ENCODE measurements at regions not wholly inside any gene's neighbourhood (a gene's known extent, or its start where the extent isn't known, plus 50 kb on each side); places are given as distances from the start of the nearest gene placed in this dataset.

- no peak for DNase-seq
Observed at GRCh38 chr10:105969884-105970377, 1194.6 kb downstream of the SORCS1 start.

- no peak for DNase-seq
Observed at GRCh38 chr10:105968666-105969065, 1195.8 kb downstream of the SORCS1 start.

- DNase-seq = no peak
Observed at GRCh38 chr10:105967256-105967655, 1197.2 kb downstream of the SORCS1 start.

GRCh38 chr10:105965141-105965540 is 1199.4 kb downstream of the SORCS1 start:
- DNase-seq = no peak

GRCh38 chr10:105964009-105964408 is 1200.5 kb downstream of the SORCS1 start:
- DNase-seq = no peak

- no peak for DNase-seq
Observed at GRCh38 chr10:105963334-105963884, 1201.1 kb downstream of the SORCS1 start.

- no peak for DNase-seq
Observed at GRCh38 chr10:105956550-105956949, 1208.0 kb downstream of the SORCS1 start.

- DNase-seq = no peak
Observed at GRCh38 chr10:105953861-105954260, 1210.6 kb downstream of the SORCS1 start.

- DNase-seq = no peak
Observed at GRCh38 chr10:105953056-105953455, 1211.5 kb downstream of the SORCS1 start.

GRCh38 chr10:105952153-105952552 is 1212.4 kb downstream of the SORCS1 start:
- no peak for DNase-seq

GRCh38 chr10:105950410-105950809 is 1214.1 kb downstream of the SORCS1 start:
- DNase-seq = no peak

GRCh38 chr10:105949721-105950120 is 1214.8 kb downstream of the SORCS1 start:
- no peak for DNase-seq

- DNase-seq = no peak
Observed at GRCh38 chr10:105925045-105925785, 1239.3 kb downstream of the SORCS1 start.

GRCh38 chr10:105921348-105921747 is 1243.2 kb downstream of the SORCS1 start:
- DNase-seq = no peak

- no peak for DNase-seq
Observed at GRCh38 chr10:105914432-105914831, 1250.1 kb downstream of the SORCS1 start.

GRCh38 chr10:105908701-105909100 is 1255.8 kb downstream of the SORCS1 start:
- no peak for DNase-seq

- DNase-seq = no peak
Observed at GRCh38 chr10:105885495-105885894, 1244.4 kb downstream of the SORCS3 start.

- DNase-seq = no peak
Observed at GRCh38 chr10:105879401-105879800, 1238.3 kb downstream of the SORCS3 start.

- no peak for DNase-seq
Observed at GRCh38 chr10:105875050-105875449, 1234.0 kb downstream of the SORCS3 start.

- no peak for DNase-seq
Observed at GRCh38 chr10:105872665-105873064, 1231.6 kb downstream of the SORCS3 start.

- no peak for DNase-seq
Observed at GRCh38 chr10:105868935-105869334, 1227.8 kb downstream of the SORCS3 start.

- DNase-seq = no peak
Observed at GRCh38 chr10:105864854-105865253, 1223.8 kb downstream of the SORCS3 start.

GRCh38 chr10:105857268-105858264 is 1216.5 kb downstream of the SORCS3 start:
- no peak for DNase-seq
